GM21528 (cell line): ENCODE measurements at regions not wholly inside any gene's neighbourhood (a gene's known extent, or its start where the extent isn't known, plus 50 kb on each side); places are given as distances from the start of the nearest gene placed in this dataset.

Experiments used
- ATAC-seq: cut with Tn5 transposase; IDR thresholded peaks from one replicate; pipeline ENCODE4 v1.9.1; 2021; ENCODE audit warnings: mild to moderate bottlenecking, moderate library complexity; ENCODE audit not compliant: unreplicated experiment, low FRiP score

GRCh38 chr6:143621876-143622605 is 55.7 kb upstream of the PHACTR2 start:
- no peak for ATAC-seq

- no peak for ATAC-seq
These were observed 56.4 kb upstream of the PHACTR2 start for GRCh38 chr6:143621159-143621873.

GRCh38 chr6:143620447-143620846 is 57.3 kb upstream of the PHACTR2 start:
- no peak for ATAC-seq

- ATAC-seq = no peak
These were observed 57.9 kb upstream of the PHACTR2 start for GRCh38 chr6:143619824-143620401.

GRCh38 chr6:143616741-143617140 is 61.0 kb upstream of the PHACTR2 start:
- ATAC-seq = no peak

GRCh38 chr6:143615785-143616184 is 62.0 kb upstream of the PHACTR2 start:
- no peak for ATAC-seq

- no peak for ATAC-seq
These were observed 63.5 kb upstream of the PHACTR2 start for GRCh38 chr6:143614235-143614634.

- no peak for ATAC-seq
These were observed 64.0 kb upstream of the PHACTR2 start for GRCh38 chr6:143613749-143614148.

- ATAC-seq = no peak
These were observed 65.6 kb upstream of the PHACTR2 start for GRCh38 chr6:143612186-143612585.

GRCh38 chr6:143611580-143611979 is 66.2 kb upstream of the PHACTR2 start:
- ATAC-seq = no peak

- no peak for ATAC-seq
These were observed 67.8 kb upstream of the PHACTR2 start for GRCh38 chr6:143609972-143610371.

- no peak for ATAC-seq
These were observed 68.3 kb upstream of the PHACTR2 start for GRCh38 chr6:143609501-143609900.

GRCh38 chr6:143608906-143609305 is 68.9 kb upstream of the PHACTR2 start:
- no peak for ATAC-seq

GRCh38 chr6:143607974-143608373 is 69.8 kb upstream of the PHACTR2 start:
- ATAC-seq = no peak

GRCh38 chr6:143607168-143607567 is 70.6 kb upstream of the PHACTR2 start:
- ATAC-seq = no peak

- ATAC-seq = no peak
These were observed 71.8 kb upstream of the PHACTR2 start for GRCh38 chr6:143605906-143606521.

- no peak for ATAC-seq
These were observed 74.3 kb upstream of the PHACTR2 start for GRCh38 chr6:143603455-143603854.

- ATAC-seq = no peak
These were observed 76.3 kb upstream of the PHACTR2 start for GRCh38 chr6:143601504-143601903.

- ATAC-seq = no peak
These were observed 76.9 kb upstream of the PHACTR2 start for GRCh38 chr6:143600821-143601220.

- ATAC-seq = no peak
These were observed 79.2 kb upstream of the PHACTR2 start for GRCh38 chr6:143598466-143599080.

- ATAC-seq = no peak
These were observed 80.9 kb upstream of the PHACTR2 start for GRCh38 chr6:143596866-143597265.
